GM21515 (cell line): ENCODE measurements at regions not wholly inside any gene's neighbourhood (a gene's known extent, or its start where the extent isn't known, plus 50 kb on each side); places are given as distances from the start of the nearest gene placed in this dataset.
A peak's percentile ranks its signal among the peaks of the same experiment; 100 is the strongest.

Experiments
- ATAC-seq: cut with Tn5 transposase; IDR thresholded peaks from one replicate; pipeline ENCODE4 v1.9.1; 2021; ENCODE audit not compliant: unreplicated experiment

- no peak for ATAC-seq
Observed at GRCh38 chr3:187899246-187899645, 154.0 kb upstream of the BCL6 start.

DNA sequence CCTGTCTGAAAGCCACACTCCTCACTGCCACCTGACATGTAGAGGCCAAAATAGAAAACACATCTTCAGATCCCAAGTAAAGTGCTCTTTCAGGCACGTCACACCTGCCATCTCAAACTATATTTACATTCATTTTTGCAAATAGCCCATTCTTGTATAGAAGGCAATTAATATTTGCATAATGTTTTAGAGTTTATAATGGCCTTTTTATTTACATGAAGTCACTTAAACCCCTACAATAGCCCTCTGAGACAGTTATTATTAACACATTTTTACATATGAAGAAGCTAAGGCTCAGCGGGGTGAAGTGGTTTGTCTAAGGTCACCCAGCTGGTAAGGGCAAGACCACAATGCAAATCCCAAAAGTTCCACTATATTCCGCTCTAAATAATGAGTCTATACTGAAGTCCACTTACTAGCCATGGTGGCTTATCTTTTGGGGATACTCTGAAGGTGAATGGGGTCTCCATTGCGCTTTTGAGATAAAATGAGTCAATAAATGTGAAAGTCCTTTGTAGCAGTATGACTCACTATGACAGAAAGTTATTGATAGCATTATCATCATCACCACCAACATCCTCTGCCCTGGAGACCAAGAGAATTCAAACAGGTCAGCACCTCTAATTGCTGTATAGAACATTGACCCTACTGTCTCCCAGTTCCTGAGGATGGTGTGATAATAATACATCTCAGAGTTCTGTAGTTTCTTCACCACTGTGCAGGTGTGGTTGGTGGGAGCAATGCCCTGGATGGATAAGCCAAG is 155.9 kb upstream of the BCL6 start:
- ATAC-seq, result peak; percentile 30

DNA sequence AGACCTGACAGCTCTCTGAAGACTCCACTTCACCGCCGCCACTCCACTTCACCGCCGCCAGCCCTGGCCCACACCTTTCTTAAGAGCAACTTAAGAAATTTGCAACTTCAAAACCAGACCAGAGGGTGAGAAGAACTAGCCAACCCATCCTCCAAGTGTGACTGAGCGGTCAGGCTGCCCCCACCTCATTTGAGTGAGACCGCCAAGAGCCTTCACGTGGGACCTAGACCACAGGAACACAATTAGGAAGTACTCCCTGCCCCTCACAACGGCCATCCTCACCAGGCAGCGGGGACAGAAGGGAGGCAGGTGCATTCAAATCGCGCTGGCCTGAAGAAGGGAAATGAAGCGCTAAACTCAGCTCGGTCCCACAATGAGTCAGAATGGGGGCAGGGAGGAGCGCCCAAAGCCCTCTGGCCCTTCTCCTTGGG is 156.8 kb upstream of the BCL6 start:
- ATAC-seq, result peak; percentile 66

DNA sequence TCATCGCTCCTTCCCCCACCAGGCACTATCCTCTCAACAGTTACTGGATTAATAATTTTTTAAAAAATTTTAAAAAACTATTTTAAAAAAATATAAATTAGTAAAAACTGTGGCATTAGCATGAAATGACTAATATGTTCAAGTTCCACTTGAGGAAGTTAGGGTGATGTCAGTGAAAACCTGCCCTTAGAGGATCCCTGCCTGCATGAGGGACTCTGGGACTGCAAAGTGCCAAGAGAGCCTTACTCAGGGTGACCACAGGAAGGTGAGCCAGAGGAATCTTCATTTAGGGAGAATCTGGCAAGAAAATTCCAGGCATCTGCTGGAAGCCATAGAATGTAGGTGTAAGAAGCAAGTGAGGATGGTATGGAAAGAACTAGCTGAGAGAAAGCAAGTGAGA is 157.7 kb upstream of the BCL6 start:
- ATAC-seq, result no peak

DNA sequence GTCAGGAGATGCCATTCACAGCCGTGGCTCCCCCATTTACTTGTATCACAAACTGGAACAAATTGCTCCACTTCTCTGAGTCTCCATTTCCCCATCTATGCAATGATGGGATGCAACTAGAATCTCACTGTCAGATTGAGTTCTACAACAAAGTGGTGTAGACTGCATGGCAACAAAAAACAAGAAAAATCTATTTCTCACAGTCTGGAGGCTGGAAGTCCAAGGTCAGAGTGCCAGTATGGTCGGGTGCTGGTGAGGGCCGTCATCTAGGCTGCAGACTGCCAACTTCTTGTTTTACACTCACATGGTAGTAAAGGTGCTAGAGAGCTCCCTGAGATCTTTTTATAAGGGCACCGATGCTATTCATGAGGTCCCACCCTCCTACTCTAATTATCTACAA is 158.4 kb upstream of the BCL6 start:
- no peak for ATAC-seq

- no peak for ATAC-seq
Observed at GRCh38 chr3:187906416-187906815, 161.1 kb upstream of the BCL6 start.

GRCh38 chr3:187906920-187907319 is 161.7 kb upstream of the BCL6 start:
- ATAC-seq, result no peak

DNA sequence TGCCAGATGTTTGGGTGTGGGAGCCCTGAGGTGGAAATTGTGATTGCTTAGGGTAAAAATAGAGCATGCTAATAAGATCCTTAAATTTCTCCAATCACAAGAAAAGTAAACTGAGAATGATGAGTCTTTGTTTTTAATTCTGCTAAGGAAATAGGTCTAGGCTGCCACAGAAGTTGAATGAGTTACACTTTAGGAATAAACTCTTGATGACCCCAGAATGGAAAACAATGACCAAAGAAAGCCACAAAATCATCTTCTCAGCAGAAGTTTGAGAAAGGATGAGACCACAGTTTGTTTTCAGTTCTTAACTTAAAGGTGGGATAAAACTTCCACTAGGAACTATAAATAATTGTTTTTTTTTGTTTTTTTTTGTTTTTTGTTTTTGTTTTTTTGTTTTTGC is 164.6 kb upstream of the BCL6 start:
- ATAC-seq, result no peak

DNA sequence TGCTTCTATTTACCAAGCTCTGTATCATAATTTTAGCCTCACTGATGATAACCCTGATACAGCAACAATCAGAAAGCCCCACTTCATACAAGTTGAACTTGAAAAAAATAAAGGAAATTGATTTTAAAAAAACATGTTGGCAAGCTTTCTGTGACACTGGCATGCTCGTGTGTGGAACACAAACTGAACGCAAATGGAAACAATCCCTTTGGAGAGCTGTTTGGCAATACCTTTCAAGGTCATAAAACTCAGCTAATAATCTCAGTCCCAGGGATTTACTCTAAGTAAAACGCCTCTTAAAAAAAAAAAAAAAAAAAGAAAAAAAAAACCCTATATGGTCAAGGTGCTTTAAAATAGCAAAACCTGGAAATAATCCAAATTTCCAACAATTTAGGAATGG is 166.7 kb upstream of the BCL6 start:
- no peak for ATAC-seq

DNA sequence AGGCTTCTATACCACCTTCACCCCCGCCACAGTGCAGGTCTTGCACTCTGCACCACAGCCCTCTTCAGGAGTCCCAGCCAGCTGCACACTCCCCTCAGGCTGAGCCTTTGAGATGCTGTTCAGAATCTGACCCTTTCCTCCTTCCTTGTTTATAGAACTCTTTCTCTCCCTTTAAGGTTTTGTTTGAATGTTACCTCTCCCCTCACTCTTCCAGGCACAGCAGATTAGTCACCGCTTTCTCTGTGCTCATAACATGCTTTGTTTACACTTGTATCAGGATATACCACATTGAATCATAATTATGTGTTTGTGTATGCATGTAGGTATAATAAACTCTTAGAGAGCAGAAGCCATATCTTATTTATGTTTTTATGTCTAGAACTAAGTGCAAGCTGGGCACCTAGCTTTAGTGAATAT is 168.4 kb upstream of the BCL6 start:
- ATAC-seq, result no peak

DNA sequence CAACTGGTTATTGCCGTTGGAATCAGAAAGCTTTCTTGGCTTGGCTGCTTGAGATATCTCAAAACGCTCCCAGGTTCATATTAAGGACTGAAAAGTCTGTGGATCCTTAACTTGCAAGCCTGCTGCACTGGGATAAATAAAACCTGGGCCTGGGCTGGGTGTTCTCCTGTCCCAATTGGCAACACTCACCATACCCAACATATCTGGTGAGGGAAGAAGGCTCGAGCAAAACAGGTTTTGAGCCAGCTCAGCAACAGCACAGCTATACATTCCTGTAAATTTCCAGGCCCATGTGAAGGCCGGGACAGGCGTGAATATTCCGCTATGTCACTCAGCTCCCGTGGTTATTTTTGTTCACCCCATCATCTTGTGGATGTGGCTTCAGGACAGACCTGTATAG is 169.0 kb upstream of the BCL6 start:
- ATAC-seq, result no peak

GRCh38 chr3:187916072-187916471 is 170.8 kb upstream of the BCL6 start:
- ATAC-seq, result no peak

GRCh38 chr3:187918081-187918644 is 172.9 kb upstream of the BCL6 start:
- ATAC-seq, result no peak

GRCh38 chr3:187919048-187919447 is 173.8 kb upstream of the BCL6 start:
- ATAC-seq, result peak; percentile 93

DNA sequence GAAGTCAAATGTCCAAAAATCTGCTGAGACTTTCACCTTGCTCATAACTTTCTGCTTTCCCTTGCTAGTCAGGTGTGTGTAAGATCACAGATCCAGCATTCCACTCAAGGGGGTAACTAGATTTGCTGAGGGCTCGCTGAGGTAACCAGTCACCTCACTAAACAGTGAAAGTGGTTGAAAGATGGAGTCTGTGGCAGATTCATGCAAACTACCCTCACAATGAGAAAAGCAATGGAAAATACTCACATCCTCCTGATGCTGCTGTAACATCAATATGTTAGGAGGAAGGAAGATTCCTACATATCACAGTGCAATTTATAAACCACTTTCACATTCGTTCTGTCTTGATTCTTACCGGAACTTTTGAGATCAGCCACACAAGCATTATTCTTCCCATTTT is 174.3 kb upstream of the BCL6 start:
- peak; percentile 49 for ATAC-seq

DNA sequence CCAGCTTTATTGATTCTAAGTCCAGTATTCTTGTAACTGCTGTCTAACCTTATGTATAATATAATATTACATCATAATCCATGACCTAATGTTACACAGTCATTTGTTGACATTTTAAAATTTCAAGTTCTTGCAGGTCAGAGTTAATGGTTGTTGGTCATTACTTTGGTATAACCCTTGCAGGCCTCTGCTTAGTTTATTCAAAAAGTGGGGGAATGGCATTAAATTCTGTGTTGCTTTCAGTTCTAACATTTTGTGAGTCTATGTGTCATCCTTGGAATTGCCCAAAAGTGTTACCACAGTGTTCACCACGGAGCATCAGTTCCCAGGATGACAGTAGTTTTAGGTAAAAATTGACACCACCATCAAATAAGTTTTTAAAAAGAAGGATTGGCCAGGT is 174.8 kb upstream of the BCL6 start:
- ATAC-seq, result no peak

GRCh38 chr3:187920913-187921312 is 175.6 kb upstream of the BCL6 start:
- ATAC-seq, result no peak

DNA sequence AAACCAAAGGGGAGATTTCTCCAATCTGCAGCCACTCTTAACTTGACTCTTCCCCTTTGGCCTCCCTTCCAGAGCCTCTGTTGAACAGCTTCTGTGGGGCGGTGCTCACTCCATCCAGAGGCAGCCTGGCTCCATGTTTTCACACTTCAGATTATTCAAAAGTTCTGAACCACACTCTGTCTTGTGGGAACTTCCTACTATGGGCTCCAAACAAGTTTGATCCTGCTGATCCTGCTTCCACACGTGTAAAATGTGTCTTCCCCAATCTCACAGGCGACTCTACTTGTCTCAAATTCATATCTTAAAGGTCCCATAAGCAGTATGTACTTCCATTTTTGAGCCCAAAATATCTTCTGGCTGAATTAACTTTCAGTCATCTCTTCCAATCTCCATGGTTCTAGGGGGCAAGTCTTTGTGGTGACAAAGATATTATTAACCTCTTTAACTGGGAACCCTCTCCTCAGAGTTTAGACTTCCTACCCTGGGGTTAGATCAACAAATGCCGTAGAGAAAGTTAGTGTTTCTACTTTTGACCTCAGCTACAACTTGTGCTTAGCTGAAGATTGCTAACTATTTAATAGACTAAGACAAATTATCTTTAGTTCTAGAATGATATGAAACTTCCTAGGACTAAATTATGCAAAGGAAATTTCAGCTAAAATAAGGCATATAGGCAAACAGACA is 176.3 kb upstream of the BCL6 start:
- ATAC-seq, result no peak

- no peak for ATAC-seq
Observed at GRCh38 chr3:187922704-187923416, 177.6 kb upstream of the BCL6 start.

GRCh38 chr3:187924651-187925050 is 179.4 kb upstream of the BCL6 start:
- ATAC-seq, result no peak

DNA sequence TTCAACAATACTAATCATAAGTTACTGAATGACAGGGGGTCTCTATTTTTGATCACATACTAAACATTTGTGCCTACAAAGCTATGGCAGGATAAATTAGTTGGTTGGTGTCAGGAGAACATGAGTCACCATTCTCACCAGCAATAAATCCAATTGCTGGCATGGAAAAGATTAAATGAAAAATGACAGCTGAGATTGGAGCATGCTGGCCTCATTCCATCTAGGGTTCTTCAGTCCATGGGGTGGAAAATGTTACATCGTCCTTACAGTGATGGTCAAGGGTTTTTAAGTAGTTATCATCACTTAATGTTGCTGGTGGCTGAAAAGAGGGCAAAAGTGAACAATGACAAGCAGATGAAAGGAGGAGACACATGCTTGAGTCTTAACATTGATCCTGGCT is 180.1 kb upstream of the BCL6 start:
- no peak for ATAC-seq

DNA sequence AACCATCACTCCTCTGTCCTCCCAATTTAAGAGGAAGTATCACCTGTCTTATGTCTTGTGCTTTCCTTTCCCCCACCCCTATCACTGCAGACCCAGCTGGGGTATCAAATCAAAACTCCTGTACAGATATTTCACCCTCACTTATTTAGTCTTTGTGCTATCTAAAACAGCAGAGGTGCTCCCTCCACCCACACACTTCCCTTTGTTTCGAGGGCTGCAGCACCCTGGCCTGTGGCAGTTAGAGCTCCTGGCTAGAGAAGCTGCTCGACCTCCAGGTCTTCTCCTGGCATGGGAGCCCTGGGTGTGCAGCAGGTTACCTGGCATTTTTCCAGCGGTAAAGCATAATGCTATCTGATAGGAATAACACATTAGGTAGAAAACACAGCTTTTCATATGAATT is 181.4 kb upstream of the BCL6 start:
- ATAC-seq, result no peak
